Astrocyte of the spinal cord (primary cell): ENCODE measurements at regions not wholly inside any gene's neighbourhood (a gene's known extent, or its start where the extent isn't known, plus 50 kb on each side); places are given as distances from the start of the nearest gene placed in this dataset.
"Not testable (repeated sequence)": the region's sequence is repeated elsewhere in the genome, so short reads cannot be mapped to it uniquely, and the experiment has no call there.

Experiments
- DNase-seq: peaks from one replicate; pipeline ENCODE4 v3.0.0; 2011; ENCODE audit warnings: low read depth, low spot score
- H3K4me3 ChIP-seq: 2 replicates; pipeline ENCODE4 v1.5.1; 2011; ENCODE audit warnings: low read depth, mild to moderate bottlenecking, low read length, moderate library complexity
- CTCF ChIP-seq: IDR thresholded peaks from 2 replicates; pipeline ENCODE4 v1.5.1; 2012; ENCODE audit warnings: low read depth, mild to moderate bottlenecking, low read length, inconsistent platforms
- in situ Hi-C: cut with HindIII; loops from 2 replicates; pipeline ENCODE4 v1.10.0; 2017; ENCODE audit warnings: low sequenced_read_pairs

GRCh38 chr7:73918926-73919693 lies 58.2 kb downstream of the TMEM270 start:
- no peak overlapping the region for H3K4me3 ChIP-seq
- in situ Hi-C loops = no loop called here
- TF ChIP-seq CTCF = no peak
- no peak for DNase-seq

- DNase-seq = no peak
- in situ Hi-C loops = no loop called here
- TF ChIP-seq CTCF = no peak
- H3K4me3 ChIP-seq = no peak overlapping the region
These were observed 58.9 kb downstream of the TMEM270 start for GRCh38 chr7:73919694-73920375.

GRCh38 chr7:73920406-73921134 lies 59.6 kb downstream of the TMEM270 start:
- no peak for TF ChIP-seq CTCF
- DNase-seq = no peak
- in situ Hi-C loops = no loop called here
- H3K4me3 ChIP-seq = no peak overlapping the region

- in situ Hi-C loops = no loop called here
- no peak for TF ChIP-seq CTCF
- H3K4me3 ChIP-seq = no peak overlapping the region
- no peak for DNase-seq
These were observed 60.9 kb downstream of the TMEM270 start for GRCh38 chr7:73921623-73922528.

GRCh38 chr7:73928644-73929043 lies 67.7 kb downstream of the TMEM270 start:
- in situ Hi-C loops, H3K4me3 ChIP-seq: not testable (repeated sequence)

GRCh38 chr7:73931502-73931901 lies 70.5 kb downstream of the TMEM270 start:
- no peak for TF ChIP-seq CTCF
- H3K4me3 ChIP-seq = no peak overlapping the region
- in situ Hi-C loops = no loop called here
- no peak for DNase-seq

More at GRCh38 chr7:73928644-73929043, 67.7 kb downstream of the TMEM270 start:
- not testable (repeated sequence) for DNase-seq
